H9 (cell line): ENCODE measurements at regions not wholly inside any gene's neighbourhood (a gene's known extent, or its start where the extent isn't known, plus 50 kb on each side); places are given as distances from the start of the nearest gene placed in this dataset.

Experiments
- DNase-seq: peaks from one replicate; pipeline ENCODE4 v3.0.0-alpha.2; 2017
- H2AFZ ChIP-seq: one replicate; pipeline ENCODE4 v1.6.1; 2013; ENCODE audit warnings: mild to moderate bottlenecking, low read length, control low read depth, moderate library complexity
- H2AK5ac ChIP-seq: 2 replicates; pipeline ENCODE4 v1.6.1; 2013; ENCODE audit warnings: low read length, control low read depth, mixed read lengths; ENCODE audit not compliant: insufficient read length
- H2BK120ac ChIP-seq: one replicate; pipeline ENCODE4 v1.6.1; 2013; ENCODE audit warnings: low read depth, mild to moderate bottlenecking, low read length, control low read depth, inconsistent platforms; ENCODE audit not compliant: poor library complexity, severe bottlenecking
- H2BK12ac ChIP-seq: 2 replicates; pipeline ENCODE4 v1.6.1; 2013; ENCODE audit warnings: low read length, control low read depth, mixed read lengths, low read depth; ENCODE audit not compliant: insufficient read length
- H2BK15ac ChIP-seq: 2 replicates; pipeline ENCODE4 v1.6.1; 2013; ENCODE audit warnings: low read depth, low read length, control low read depth
- H2BK20ac ChIP-seq: one replicate; pipeline ENCODE4 v1.6.1; 2013; ENCODE audit warnings: low read depth, mild to moderate bottlenecking, low read length, control low read depth, inconsistent platforms; ENCODE audit not compliant: poor library complexity, severe bottlenecking
- H2BK5ac ChIP-seq: 2 replicates; pipeline ENCODE4 v1.6.1; 2013; ENCODE audit warnings: low read length, control low read depth, mixed read lengths; ENCODE audit not compliant: insufficient read length
- H3K14ac ChIP-seq: 2 replicates; pipeline ENCODE4 v1.6.1; 2013; ENCODE audit warnings: low read length, control low read depth; ENCODE audit not compliant: insufficient read depth
- H3K18ac ChIP-seq: 2 replicates; pipeline ENCODE4 v1.6.1; 2013; ENCODE audit warnings: low read depth, mild to moderate bottlenecking, mixed read lengths, low read length, control low read depth; ENCODE audit not compliant: insufficient read length
- H3K23ac ChIP-seq: 2 replicates; pipeline ENCODE4 v1.6.1; 2013; ENCODE audit warnings: low read length, control low read depth, mixed read lengths, low read depth; ENCODE audit not compliant: insufficient read length
- H3K23me2 ChIP-seq: 2 replicates; pipeline ENCODE4 v1.6.1; 2013; ENCODE audit warnings: low read depth, mild to moderate bottlenecking, mixed read lengths, low read length, control low read depth; ENCODE audit not compliant: insufficient read length, poor library complexity, severe bottlenecking
- H3K27ac ChIP-seq: 2 replicates; pipeline ENCODE4 v1.5.1; 2013; ENCODE audit warnings: low read length, control low read depth, mixed read lengths, low read depth; ENCODE audit not compliant: insufficient read length
- H3K27me3 ChIP-seq: 2 replicates; pipeline ENCODE4 v1.6.1; 2013; ENCODE audit warnings: low read length, control low read depth, inconsistent platforms; ENCODE audit not compliant: insufficient read depth
- H3K4ac ChIP-seq: 2 replicates; pipeline ENCODE4 v1.6.1; 2013; ENCODE audit warnings: low read depth, mild to moderate bottlenecking, control low read depth, inconsistent platforms, low read length, moderate library complexity
- H3K4me1 ChIP-seq: 2 replicates; pipeline ENCODE4 v1.6.1; 2013; ENCODE audit warnings: low read length, control low read depth, inconsistent platforms; ENCODE audit not compliant: insufficient read depth
- H3K4me2 ChIP-seq: 2 replicates; pipeline ENCODE4 v1.6.1; 2013; ENCODE audit warnings: low read length, control low read depth, mixed read lengths; ENCODE audit not compliant: insufficient read length, insufficient read depth
- H3K56ac ChIP-seq: 2 replicates; pipeline ENCODE4 v1.6.1; 2013; ENCODE audit warnings: low read depth, mild to moderate bottlenecking, mixed read lengths, low read length, control low read depth; ENCODE audit not compliant: insufficient read length
- H3K79me1 ChIP-seq: 2 replicates; pipeline ENCODE4 v1.6.1; 2013; ENCODE audit warnings: low read depth, mild to moderate bottlenecking, moderate library complexity, low read length, control low read depth, inconsistent platforms; ENCODE audit not compliant: insufficient read depth, poor library complexity, severe bottlenecking
- H3K79me2 ChIP-seq: 2 replicates; pipeline ENCODE4 v1.6.1; 2013; ENCODE audit warnings: low read length, control low read depth, inconsistent platforms; ENCODE audit not compliant: insufficient read depth
- H3K9ac ChIP-seq: 2 replicates; pipeline ENCODE4 v1.6.1; 2013; ENCODE audit warnings: low read length, control low read depth, mixed read lengths; ENCODE audit not compliant: insufficient read length; ENCODE audit errors: extremely low read depth
- H3K9me3 ChIP-seq: one replicate; pipeline ENCODE4 v1.6.1; 2013; ENCODE audit warnings: low read depth, low read length, inconsistent platforms; ENCODE audit not compliant: control insufficient read depth
- H3T11ph ChIP-seq: one replicate; pipeline ENCODE4 v1.6.1; 2013; ENCODE audit warnings: mild to moderate bottlenecking, low read length, control low read depth, inconsistent platforms
- H4K20me1 ChIP-seq: one replicate; pipeline ENCODE4 v1.6.1; 2013; ENCODE audit not compliant: control insufficient read depth, insufficient read length, insufficient read depth
- H4K5ac ChIP-seq: 2 replicates; pipeline ENCODE4 v1.6.1; 2013; ENCODE audit warnings: low read depth, mild to moderate bottlenecking, mixed read lengths, low read length, control low read depth; ENCODE audit not compliant: insufficient read length
- H4K8ac ChIP-seq: replicated peaks from 2 replicates; pipeline ENCODE4 v1.6.1; 2013; ENCODE audit warnings: low read length, control low read depth, mixed read lengths, low read depth; ENCODE audit not compliant: insufficient read length
- H4K91ac ChIP-seq: 2 replicates; pipeline ENCODE4 v1.6.1; 2013; ENCODE audit warnings: low read depth, mild to moderate bottlenecking, moderate library complexity, mixed read lengths, low read length, control low read depth; ENCODE audit not compliant: insufficient read length
- H3K27ac Mint-ChIP-seq, 3 experiments: 2 replicates in 2 of 3; 3 replicates in 1 of 3; pipeline ENCODE4 v1.8.0; 2020 to 2021; ENCODE audit warnings: mixed read lengths in 3 of 3, mild to moderate bottlenecking in 1 of 3, moderate library complexity in 1 of 3
- H3K27me3 Mint-ChIP-seq: 2 replicates; pipeline ENCODE4 v1.8.0; 2021; ENCODE audit warnings: low read depth, mild to moderate bottlenecking, moderate library complexity, mixed read lengths
- H3K36me3 Mint-ChIP-seq, 3 experiments: 2 replicates in 2 of 3; 3 replicates in 1 of 3; pipeline ENCODE4 v1.8.0; 2020 to 2021; ENCODE audit warnings: low read depth in 3 of 3, mixed read lengths in 3 of 3; ENCODE audit not compliant: insufficient read depth in 1 of 3
- H3K4me1 Mint-ChIP-seq, 2 experiments: 2 replicates each; pipeline ENCODE4 v1.8.0; 2020; ENCODE audit warnings: mixed read lengths in 2 of 2
- H3K4me3 Mint-ChIP-seq, 2 experiments: 2 replicates in 1 of 2; 3 replicates in 1 of 2; pipeline ENCODE4 v1.8.0; 2020 to 2021; ENCODE audit warnings: mild to moderate bottlenecking in 2 of 2, mixed read lengths in 2 of 2, moderate library complexity in 1 of 2
- H3K9me3 Mint-ChIP-seq, 2 experiments: 2 replicates in 1 of 2; 3 replicates in 1 of 2; pipeline ENCODE4 v1.8.0; 2020; ENCODE audit warnings: mild to moderate bottlenecking in 2 of 2, mixed read lengths in 2 of 2, moderate library complexity in 1 of 2
- CTCF ChIP-seq: fragments of 200-600 bp; sonication (generic); conservative IDR thresholded peaks from 3 replicates; pipeline ENCODE4 v1.8.0; 2021; ENCODE audit warnings: antibody characterized with exemption, mild to moderate bottlenecking
- WGBS: extraction: QIAGEN DNeasy Blood & Tissue Kit; methylation state at CpG from one replicate; pipeline ENCODE4 v1.1.7; 2013; ENCODE audit warnings: missing lambda C conversion rate, low lambda C conversion rate, mixed read lengths; ENCODE audit not compliant: insufficient read length; ENCODE audit errors: extremely low coverage; 5-methylcytosine and 5-hydroxymethylcytosine counted together

DNA sequence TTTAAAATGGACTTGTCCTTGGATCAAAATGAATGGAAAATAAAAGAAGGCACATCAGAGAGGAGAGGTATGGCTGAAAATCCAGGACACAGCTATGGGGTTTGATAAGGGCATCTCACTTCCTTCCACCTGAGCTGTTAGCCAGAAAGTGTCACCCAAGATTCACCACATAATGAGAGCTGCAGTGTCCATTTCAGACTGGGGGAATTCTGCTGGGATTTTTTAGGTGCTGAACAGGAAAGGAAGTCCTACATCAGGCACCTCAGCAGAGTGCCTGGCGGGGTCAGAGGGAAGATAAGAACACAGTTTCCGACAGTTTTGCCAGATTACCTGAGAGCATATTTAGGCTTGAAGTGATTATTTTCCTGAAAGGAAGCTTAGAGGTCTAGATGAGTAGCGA is 187.6 kb upstream of the HNMT start:
- no peak overlapping the region for H3K14ac ChIP-seq
- H2BK5ac ChIP-seq: no peak overlapping the region
- H3K4me1 ChIP-seq: no peaks in the 10 kb centered on the region; the same call in 1 of the 2 replicates
- no peak overlapping the region for H3T11ph ChIP-seq
- no peak overlapping the region for H4K5ac ChIP-seq
- no peaks in the 10 kb centered on the region for H4K20me1 ChIP-seq
- Mint-ChIP-seq H3K4me3 (no peak overlapping the region), H3K27ac (no peak overlapping the region), H3K9me3 (peaks cover 0 to 8% of the 10 kb centered on the region in 2 experiments; a peak in 2 of 5 replicates), H3K36me3 (peaks cover 0 to 3% (median 0%) of the 10 kb centered on the region in 3 experiments; a peak in 2 of 7 replicates), H3K27me3 (no peaks in the 10 kb centered on the region), H3K4me1 (peaks cover 14 to 24% of the 10 kb centered on the region in 2 experiments)
- no peak overlapping the region for H2BK12ac ChIP-seq
- no peaks in the 10 kb centered on the region for H3K23me2 ChIP-seq
- H3K79me1 ChIP-seq: no peaks in the 10 kb centered on the region
- no CpG with 5 or more reads among the region's 3 CpGs for WGBS
- H2BK20ac ChIP-seq: no peak overlapping the region
- H3K4ac ChIP-seq: no peak overlapping the region
- H4K8ac ChIP-seq: no peak overlapping the region
- no peak overlapping the region for H3K23ac ChIP-seq
- H3K79me2 ChIP-seq: no peaks in the 10 kb centered on the region
- H2BK15ac ChIP-seq: no peak overlapping the region
- no peak for TF ChIP-seq CTCF
- no peak overlapping the region for H3K27ac ChIP-seq
- no peak overlapping the region for H2AFZ ChIP-seq
- no peak overlapping the region for H3K56ac ChIP-seq
- no peaks in the 10 kb centered on the region for H3K27me3 ChIP-seq
- DNase-seq: no peak
- H3K4me2 ChIP-seq: no peak overlapping the region
- no peaks in the 10 kb centered on the region for H3K9me3 ChIP-seq
- no peak overlapping the region for H2AK5ac ChIP-seq
- H4K91ac ChIP-seq: no peak overlapping the region
- H3K18ac ChIP-seq: no peak overlapping the region
- H2BK120ac ChIP-seq: no peak overlapping the region
- H3K9ac ChIP-seq: no peak overlapping the region
